GM23338 (cell line): ENCODE measurements at regions not wholly inside any gene's neighbourhood (a gene's known extent, or its start where the extent isn't known, plus 50 kb on each side); places are given as distances from the start of the nearest gene placed in this dataset.

ENCODE experiments used
- ATAC-seq: fragments of 200-7000 bp; cut with Tn5 transposase; 3 replicates; pipeline ENCODE4 v1.9.1; 2020
- DNase-seq: peaks from one replicate; pipeline ENCODE4 v3.0.0-alpha.2; 2015; ENCODE audit warnings: low spot score
- H2AFZ ChIP-seq: fragments of 200-600 bp; sonication (generic); 2 replicates; pipeline ENCODE4 v1.8.0; 2016; ENCODE audit warnings: antibody characterized with exemption, mild to moderate bottlenecking, moderate library complexity
- H3F3A ChIP-seq: fragments of 200-600 bp; sonication (generic); replicated peaks from 2 replicates; pipeline ENCODE4 v1.8.0; 2017; ENCODE audit warnings: antibody characterized with exemption, mixed run types, low read depth
- H3K27ac ChIP-seq: fragments of 200-600 bp; sonication (generic); 2 replicates; pipeline ENCODE4 v1.6.1; 2016; ENCODE audit warnings: low read depth
- H3K27me3 ChIP-seq: fragments of 200-600 bp; sonication (generic); 2 replicates; pipeline ENCODE4 v1.8.0; 2016; ENCODE audit warnings: mild to moderate bottlenecking, mixed run types, moderate library complexity; ENCODE audit not compliant: insufficient read depth
- H3K36me3 ChIP-seq: fragments of 200-600 bp; sonication (generic); 2 replicates; pipeline ENCODE4 v1.8.0; 2016; ENCODE audit warnings: mild to moderate bottlenecking; ENCODE audit not compliant: insufficient read depth
- H3K4me1 ChIP-seq: fragments of 200-600 bp; sonication (generic); 2 replicates; pipeline ENCODE4 v1.8.0; 2016; ENCODE audit warnings: mild to moderate bottlenecking, moderate library complexity; ENCODE audit not compliant: insufficient read depth
- H3K4me2 ChIP-seq: fragments of 200-600 bp; sonication (generic); 2 replicates; pipeline ENCODE4 v1.7.1; 2017; ENCODE audit warnings: mixed run types
- H3K4me3 ChIP-seq: fragments of 200-600 bp; sonication (generic); 2 replicates; pipeline ENCODE4 v1.6.1; 2016; ENCODE audit warnings: mixed run types
- H3K79me2 ChIP-seq: fragments of 200-600 bp; sonication (generic); replicated peaks from 2 replicates; pipeline ENCODE4 v1.8.0; 2017; ENCODE audit warnings: mild to moderate bottlenecking; ENCODE audit not compliant: insufficient read depth
- H3K9me2 ChIP-seq: fragments of 200-600 bp; sonication (generic); 2 replicates; pipeline ENCODE4 v1.8.0; 2017; ENCODE audit not compliant: insufficient read depth
- H4K20me1 ChIP-seq: fragments of 200-600 bp; sonication (generic); replicated peaks from 2 replicates; pipeline ENCODE4 v1.8.0; 2017; ENCODE audit warnings: mild to moderate bottlenecking; ENCODE audit not compliant: insufficient read depth
- H3K27ac Mint-ChIP-seq: 2 replicates; pipeline ENCODE4 v1.8.0; 2020; ENCODE audit warnings: inconsistent platforms, mild to moderate bottlenecking, moderate library complexity, mixed read lengths
- H3K27me3 Mint-ChIP-seq: 3 replicates; pipeline ENCODE4 v1.8.0; 2022; ENCODE audit warnings: low read depth, mild to moderate bottlenecking, moderate library complexity, mixed read lengths, inconsistent platforms; ENCODE audit not compliant: insufficient read depth, poor library complexity
- H3K36me3 Mint-ChIP-seq: 3 replicates; pipeline ENCODE4 v1.8.0; 2021; ENCODE audit warnings: low read depth, mild to moderate bottlenecking, inconsistent platforms, moderate library complexity, mixed read lengths
- H3K4me1 Mint-ChIP-seq: 3 replicates; pipeline ENCODE4 v1.8.0; 2020; ENCODE audit warnings: mild to moderate bottlenecking, inconsistent platforms, mixed read lengths
- H3K4me3 Mint-ChIP-seq: 3 replicates; pipeline ENCODE4 v1.8.0; 2021; ENCODE audit warnings: moderate library complexity, mild to moderate bottlenecking, inconsistent platforms, mixed read lengths
- H3K9me3 Mint-ChIP-seq: 3 replicates; pipeline ENCODE4 v1.8.0; 2020; ENCODE audit warnings: moderate library complexity, mild to moderate bottlenecking, inconsistent platforms, mixed read lengths
- CREB1 ChIP-seq: fragments of 250-450 bp; sonication (Bioruptor Pico); IDR thresholded peaks from 2 replicates; pipeline ENCODE4 v1.5.0; 2020; ENCODE audit warnings: low read depth, mild to moderate bottlenecking, moderate library complexity
- ETS1 ChIP-seq: IDR thresholded peaks from 2 replicates; pipeline ENCODE4 v1.6.1; 2016; ENCODE audit warnings: antibody characterized with exemption
- EZH2 ChIP-seq: fragments of 200-600 bp; sonication (generic); IDR thresholded peaks from one replicate; pipeline ENCODE4 v1.8.0; 2017; ENCODE audit warnings: antibody characterized with exemption, mild to moderate bottlenecking, low read depth; ENCODE audit not compliant: unreplicated experiment
- JUNB ChIP-seq: IDR thresholded peaks from one replicate; pipeline ENCODE4 v1.6.1; 2016; ENCODE audit warnings: antibody characterized with exemption; ENCODE audit not compliant: unreplicated experiment
- NANOG ChIP-seq: IDR thresholded peaks from 2 replicates; pipeline ENCODE4 v1.6.1; 2016; ENCODE audit warnings: antibody characterized with exemption, borderline replicate concordance
- POLR2AphosphoS5 ChIP-seq: IDR thresholded peaks from 2 replicates; pipeline ENCODE4 v1.6.1; 2016; ENCODE audit warnings: antibody characterized with exemption, low read depth
- REST ChIP-seq: IDR thresholded peaks from one replicate; pipeline ENCODE4 v1.6.1; 2018; ENCODE audit warnings: antibody characterized with exemption; ENCODE audit not compliant: unreplicated experiment
- STAT1 ChIP-seq: IDR thresholded peaks from one replicate; pipeline ENCODE4 v1.6.1; 2016; ENCODE audit warnings: antibody characterized with exemption; ENCODE audit not compliant: unreplicated experiment
- ZNF114 ChIP-seq: fragments of 250-450 bp; sonication (Bioruptor Pico); IDR thresholded peaks from 2 replicates; pipeline ENCODE4 v1.5.0; 2020; ENCODE audit warnings: mild to moderate bottlenecking, moderate library complexity
- ZNF331 ChIP-seq: fragments of 250-450 bp; sonication (Bioruptor Pico); IDR thresholded peaks from 2 replicates; pipeline ENCODE4 v1.5.0; 2020; ENCODE audit warnings: low read depth, mild to moderate bottlenecking, moderate library complexity
- TF ChIP-seq, protein P1 (sequence below), 2 experiments: fragments of 200-600 bp in 1 of 2; sonication (generic) in 1 of 2; conservative IDR thresholded peaks; 2 replicates each; pipeline versions ENCODE4 v1.5.1 to v1.6.1; 2016 to 2017; ENCODE audit warnings: antibody characterized with exemption in 2 of 2, low read depth in 2 of 2, mild to moderate bottlenecking in 2 of 2, moderate library complexity in 1 of 2

GRCh38 chr10:78291722-78292121, 258.1 kb downstream of the RPS24 start:
- Histone ChIP-seq H3K27ac (no peak overlapping the region), H3K9me2 (no peaks in the 10 kb centered on the region), H3K4me3 (no peak overlapping the region), H3F3A (no peaks in the 10 kb centered on the region), H4K20me1 (no peaks in the 10 kb centered on the region), H2AFZ (no peak overlapping the region), H3K36me3 (no peaks in the 10 kb centered on the region), H3K79me2 (no peaks in the 10 kb centered on the region), H3K4me1 (peaks cover 20% of the 10 kb centered on the region), H3K27me3 (no peaks in the 10 kb centered on the region), H3K4me2 (no peak overlapping the region)
- peaks cover 24% of the 10 kb centered on the region for H3K4me1 Mint-ChIP-seq
- no peak overlapping the region for H3K4me3 Mint-ChIP-seq
- H3K27ac Mint-ChIP-seq: no peak overlapping the region
- H3K27me3 Mint-ChIP-seq: peaks cover 1% of the 10 kb centered on the region
- H3K36me3 Mint-ChIP-seq: no peaks in the 10 kb centered on the region
- DNase-seq (no peak), ATAC-seq (no peak)
- H3K9me3 Mint-ChIP-seq: no peaks in the 10 kb centered on the region; the same call in 2 of the 3 replicates
- TF ChIP-seq, protein P1, sequence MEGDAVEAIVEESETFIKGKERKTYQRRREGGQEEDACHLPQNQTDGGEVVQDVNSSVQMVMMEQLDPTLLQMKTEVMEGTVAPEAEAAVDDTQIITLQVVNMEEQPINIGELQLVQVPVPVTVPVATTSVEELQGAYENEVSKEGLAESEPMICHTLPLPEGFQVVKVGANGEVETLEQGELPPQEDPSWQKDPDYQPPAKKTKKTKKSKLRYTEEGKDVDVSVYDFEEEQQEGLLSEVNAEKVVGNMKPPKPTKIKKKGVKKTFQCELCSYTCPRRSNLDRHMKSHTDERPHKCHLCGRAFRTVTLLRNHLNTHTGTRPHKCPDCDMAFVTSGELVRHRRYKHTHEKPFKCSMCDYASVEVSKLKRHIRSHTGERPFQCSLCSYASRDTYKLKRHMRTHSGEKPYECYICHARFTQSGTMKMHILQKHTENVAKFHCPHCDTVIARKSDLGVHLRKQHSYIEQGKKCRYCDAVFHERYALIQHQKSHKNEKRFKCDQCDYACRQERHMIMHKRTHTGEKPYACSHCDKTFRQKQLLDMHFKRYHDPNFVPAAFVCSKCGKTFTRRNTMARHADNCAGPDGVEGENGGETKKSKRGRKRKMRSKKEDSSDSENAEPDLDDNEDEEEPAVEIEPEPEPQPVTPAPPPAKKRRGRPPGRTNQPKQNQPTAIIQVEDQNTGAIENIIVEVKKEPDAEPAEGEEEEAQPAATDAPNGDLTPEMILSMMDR (conservative IDR thresholded peaks at IDR 0.05; ENCODE audit: low read depth in 2 of 2): no peak
- TF ChIP-seq EZH2: no peak
- TF ChIP-seq NANOG: no peak
- no peak for TF ChIP-seq STAT1
- TF ChIP-seq CREB1: no peak
- no peak for TF ChIP-seq ETS1
- no peak for TF ChIP-seq ZNF331 (CRISPR knock-in tag)
- TF ChIP-seq POLR2AphosphoS5: no peak

GRCh38 chr10:78292250-78292981, 258.8 kb downstream of the RPS24 start:
- H3K27ac Mint-ChIP-seq: no peak overlapping the region
- TF ChIP-seq NANOG (no peak), ETS1 (no peak), REST (no peak), ZNF114 (CRISPR knock-in tag) (no peak), JUNB (no peak)
- TF ChIP-seq, protein P1 (conservative IDR thresholded peaks at IDR 0.05; ENCODE audit: low read depth in 2 of 2): no peak

More at GRCh38 chr10:78292250-78292981, 258.8 kb downstream of the RPS24 start:
- Histone ChIP-seq H3K36me3 (no peaks in the 10 kb centered on the region), H3K4me1 (peaks cover 20% of the 10 kb centered on the region), H3F3A (no peaks in the 10 kb centered on the region), H3K27ac (no peak overlapping the region), H3K79me2 (no peaks in the 10 kb centered on the region), H3K9me2 (no peaks in the 10 kb centered on the region), H3K27me3 (no peaks in the 10 kb centered on the region), H2AFZ (peak overlapping the region; percentile 94; the same call in 1 of the 2 replicates), H3K4me2 (no peak overlapping the region), H3K4me3 (no peak overlapping the region), H4K20me1 (no peaks in the 10 kb centered on the region)
- Mint-ChIP-seq H3K27me3 (peaks cover 4% of the 10 kb centered on the region), H3K36me3 (no peaks in the 10 kb centered on the region), H3K4me3 (no peak overlapping the region; the same call in 2 of the 3 replicates), H3K4me1 (peaks cover 24% of the 10 kb centered on the region), H3K9me3 (no peaks in the 10 kb centered on the region; the same call in 2 of the 3 replicates)
- DNase-seq (no peak), ATAC-seq (no peak)
